H54 (cell line): ENCODE measurements at regions not wholly inside any gene's neighbourhood (a gene's known extent, or its start where the extent isn't known, plus 50 kb on each side); places are given as distances from the start of the nearest gene placed in this dataset.

ENCODE experiments used
- DNase-seq: peaks from one replicate; pipeline ENCODE4 v3.0.0; 2011; ENCODE audit warnings: low spot score, mixed read lengths; ENCODE audit not compliant: insufficient read length
- FAIRE-seq: peaks from 3 replicates; lab custom pipeline; 2011; peaks lifted over from hg19 to GRCh38; lab: Jason Lieb, UNC
- POLR2A ChIP-seq: IDR thresholded peaks from 2 replicates; pipeline ENCODE4 v1.6.1; 2011; ENCODE audit warnings: low read depth, mild to moderate bottlenecking, low read length

DNA sequence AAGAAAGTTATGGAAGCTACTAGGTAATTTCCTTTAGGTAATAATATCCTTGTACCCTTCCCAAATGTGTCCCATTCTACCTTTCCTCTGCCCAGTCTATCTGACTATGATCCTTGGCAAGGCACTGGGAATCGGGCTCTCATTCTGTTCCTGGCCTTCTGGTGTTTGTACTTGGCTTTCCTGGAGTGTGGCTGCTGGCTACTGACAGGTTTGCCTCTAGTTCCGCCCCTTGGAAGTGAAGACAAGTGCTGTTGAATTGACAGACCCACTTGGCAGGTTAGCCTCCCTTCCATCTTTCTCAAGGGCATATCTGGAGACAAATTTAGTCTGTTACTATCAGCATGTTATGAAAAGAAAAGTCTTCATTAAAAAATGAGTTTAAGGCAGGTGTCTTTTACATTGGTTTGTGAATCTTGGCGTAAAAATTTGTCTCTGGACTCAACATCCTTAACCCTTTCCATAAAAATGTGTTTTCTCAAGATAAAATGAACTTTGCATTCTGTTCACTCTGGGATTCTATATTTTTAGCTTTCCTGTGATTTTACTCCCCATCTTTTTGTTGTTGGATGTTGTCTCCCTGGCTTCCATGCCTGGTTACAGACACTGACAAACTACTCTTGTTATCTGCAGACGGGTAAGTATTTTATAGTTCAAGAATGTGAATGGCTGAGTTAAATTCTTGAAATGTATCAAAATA, 287.4 kb upstream of the PDGFD start:
- FAIRE-seq, result no peak
- no peak for DNase-seq
- TF ChIP-seq POLR2A, result no peak

DNA sequence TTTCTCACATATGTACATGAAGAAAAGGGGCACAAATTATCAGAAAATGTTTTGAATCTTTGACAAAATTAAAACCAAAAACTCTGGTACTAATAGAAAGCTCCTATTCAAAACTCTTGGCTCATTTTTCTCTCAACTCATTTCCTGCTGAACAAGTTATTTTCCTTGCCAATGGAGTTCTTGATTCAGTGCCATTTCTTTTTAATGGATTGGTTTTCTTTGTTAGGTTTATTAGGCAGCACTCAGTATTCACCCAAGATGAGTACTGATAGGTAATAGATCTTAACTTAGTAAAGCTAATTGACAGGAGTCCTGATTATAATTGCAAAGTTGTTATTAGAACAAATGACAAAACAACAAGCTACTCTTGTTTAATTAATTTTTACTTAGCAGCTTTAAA, 279.4 kb upstream of the PDGFD start:
- no peak for FAIRE-seq
- TF ChIP-seq POLR2A, result no peak
- no peak for DNase-seq

DNA sequence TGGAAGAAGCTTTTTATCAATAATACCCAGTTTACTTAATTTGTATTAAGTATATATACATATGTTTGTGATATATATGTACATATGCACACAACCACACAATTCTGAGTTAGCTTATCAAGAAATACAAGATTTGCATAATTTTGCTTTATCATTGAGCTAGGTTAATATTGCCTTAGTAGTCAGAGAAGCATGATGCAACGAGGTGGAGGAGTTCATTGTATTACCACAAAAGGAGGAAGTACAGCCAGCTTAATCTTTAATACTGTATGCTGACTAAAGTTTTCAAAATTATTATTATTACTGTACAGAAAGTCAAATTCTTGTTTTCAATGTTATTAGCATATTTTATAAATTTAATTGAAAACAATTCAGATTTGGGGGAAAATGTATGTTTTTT, 278.4 kb upstream of the PDGFD start:
- FAIRE-seq (no peak), DNase-seq (no peak)
- no peak for TF ChIP-seq POLR2A

DNA sequence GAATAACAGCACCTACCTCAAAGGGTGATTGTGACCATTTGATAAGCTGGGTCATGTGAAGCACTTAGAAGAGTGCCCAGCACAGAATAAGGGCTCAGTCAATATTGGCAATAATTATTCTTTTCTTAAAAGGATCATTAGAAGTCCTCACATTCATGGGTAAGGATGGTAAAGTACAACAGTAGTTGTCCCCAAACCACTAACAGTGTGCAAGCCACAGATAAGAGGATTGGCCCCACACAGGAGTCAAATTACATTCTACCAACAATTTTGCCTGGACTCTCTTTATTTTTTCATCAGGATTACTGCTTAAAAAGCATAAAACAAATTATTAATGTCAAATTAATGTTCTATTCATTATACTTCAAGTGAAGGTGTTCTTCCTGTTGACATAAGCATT, 271.5 kb upstream of the PDGFD start:
- FAIRE-seq, result no peak
- DNase-seq, result no peak

GRCh38 chr11:104433751-104434150, 269.8 kb upstream of the PDGFD start:
- DNase-seq (no peak), FAIRE-seq (no peak)
- no peak for TF ChIP-seq POLR2A

More for the DNA sequence above, 271.5 kb upstream of the PDGFD start:
- TF ChIP-seq POLR2A, result no peak

DNA sequence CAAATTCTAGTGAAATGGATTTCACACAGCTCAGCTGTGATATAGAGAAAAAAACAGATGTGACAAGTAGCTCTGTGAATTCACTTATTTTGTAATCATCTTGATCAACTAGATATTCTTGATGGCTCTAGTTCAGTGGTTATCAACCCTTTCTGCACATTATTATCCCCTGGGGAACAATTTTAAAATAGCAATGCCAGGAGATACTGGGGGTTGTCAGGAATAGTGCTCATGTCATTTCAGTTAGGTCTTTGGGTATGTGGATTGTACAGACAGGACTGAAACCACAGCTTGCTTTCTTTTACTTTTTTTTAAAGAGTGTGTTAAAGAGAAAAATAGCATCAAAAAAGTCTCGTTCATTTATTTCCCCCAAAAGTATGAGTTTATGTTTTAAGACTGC, 269.0 kb upstream of the PDGFD start:
- FAIRE-seq (no peak), DNase-seq (no peak)
- no peak for TF ChIP-seq POLR2A

DNA sequence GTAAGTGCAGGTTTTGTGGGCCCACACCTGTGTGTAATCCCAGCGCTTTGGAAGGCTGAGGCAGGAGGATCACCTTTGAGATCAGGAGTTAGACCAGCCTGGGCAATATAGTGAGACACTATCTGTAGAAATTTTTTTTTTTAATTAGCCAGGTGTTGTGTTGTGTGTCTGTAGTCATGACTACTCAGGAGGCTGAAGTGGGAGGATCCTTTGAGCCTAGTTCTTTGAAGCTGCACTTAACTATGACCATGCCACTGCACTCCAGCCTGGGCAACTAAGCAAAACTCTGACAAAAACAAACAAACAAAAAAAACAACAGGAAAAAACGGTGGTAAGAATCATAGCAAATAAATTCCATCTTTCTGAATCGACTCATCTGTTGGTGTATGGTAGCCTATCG, 268.6 kb upstream of the PDGFD start:
- TF ChIP-seq POLR2A, result no peak
- DNase-seq (no peak), FAIRE-seq (no peak)

DNA sequence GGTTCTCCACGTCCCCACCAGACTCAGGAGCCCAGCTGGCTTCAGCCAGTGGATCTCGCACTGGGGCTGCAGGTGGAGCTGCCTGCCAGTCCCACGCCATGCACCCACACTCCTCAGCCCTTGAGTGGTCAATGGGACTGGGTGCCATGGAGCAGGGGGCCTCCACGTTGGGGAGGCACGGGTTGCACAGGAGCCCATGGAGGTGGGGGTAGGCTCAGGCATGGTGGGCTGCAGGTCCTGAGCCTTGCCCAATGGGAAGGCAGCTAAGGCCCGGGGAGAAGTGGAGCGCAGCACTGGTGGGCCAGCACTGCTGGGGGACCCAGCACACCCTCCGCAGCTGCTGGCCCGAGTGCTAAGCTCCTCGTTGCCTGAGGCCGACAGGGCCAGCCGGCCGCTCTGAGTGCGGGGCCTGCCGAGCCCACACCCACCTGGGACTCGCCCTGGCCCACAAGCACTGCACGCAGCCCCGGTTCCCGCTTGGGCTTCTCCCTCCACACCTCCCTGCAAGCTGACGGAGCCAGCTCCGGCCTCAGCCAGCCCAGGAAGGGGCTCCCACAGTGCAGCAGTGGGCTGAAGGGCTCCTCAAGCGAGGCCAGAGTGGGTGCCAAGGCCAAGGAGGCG, 258.5 kb upstream of the PDGFD start:
- FAIRE-seq, result no peak

GRCh38 chr11:104410336-104410735, 246.4 kb upstream of the PDGFD start:
- FAIRE-seq (no peak), DNase-seq (no peak)
- TF ChIP-seq POLR2A, result no peak

More for the DNA sequence above, 258.5 kb upstream of the PDGFD start:
- TF ChIP-seq POLR2A, result no peak
- no peak for DNase-seq

DNA sequence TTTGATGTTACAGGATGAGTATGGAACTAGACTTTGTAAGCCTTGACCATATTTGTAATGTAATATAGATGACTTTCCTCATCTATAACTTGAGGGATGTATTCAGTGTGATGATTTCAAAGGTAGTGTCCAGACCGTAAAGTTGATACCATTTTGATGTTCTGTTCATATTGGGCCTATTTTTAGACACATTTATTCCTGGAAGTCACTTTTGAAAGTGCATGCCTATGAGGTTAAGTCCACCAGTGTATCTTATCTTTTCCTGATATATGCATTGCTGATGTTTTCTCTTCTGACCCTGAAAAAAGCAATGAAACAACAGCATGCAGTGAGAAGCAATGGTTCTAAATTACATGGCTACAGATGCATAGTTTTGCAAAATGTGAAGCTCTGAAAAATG, 244.7 kb upstream of the PDGFD start:
- FAIRE-seq (no peak), DNase-seq (no peak)
- TF ChIP-seq POLR2A, result no peak

GRCh38 chr11:104405277-104405676, 241.3 kb upstream of the PDGFD start:
- no peak for TF ChIP-seq POLR2A
- no peak for DNase-seq
- FAIRE-seq, result no peak

- DNase-seq (no peak), FAIRE-seq (no peak)
- no peak for TF ChIP-seq POLR2A
These were observed 240.6 kb upstream of the PDGFD start for GRCh38 chr11:104404231-104405175.

GRCh38 chr11:104402812-104403521, 239.0 kb upstream of the PDGFD start:
- TF ChIP-seq POLR2A, result no peak
- no peak for FAIRE-seq
- no peak for DNase-seq
